GM12865 (cell line): ENCODE measurements at regions not wholly inside any gene's neighbourhood (a gene's known extent, or its start where the extent isn't known, plus 50 kb on each side); places are given as distances from the start of the nearest gene placed in this dataset.

ENCODE experiments used
- DNase-seq: peaks from one replicate; pipeline ENCODE4 v3.0.0; 2010; ENCODE audit warnings: low read depth
- H3K4me3 ChIP-seq: 2 replicates; pipeline ENCODE4 v1.5.1; 2011; ENCODE audit warnings: mild to moderate bottlenecking, low read depth, low read length, control low read depth
- CTCF ChIP-seq: IDR thresholded peaks from 2 replicates; pipeline ENCODE4 v1.5.1; 2011; ENCODE audit warnings: low read length, control low read depth, low read depth, inconsistent platforms; ENCODE audit not compliant: insufficient read depth; ENCODE audit errors: missing control alignments

- no peak overlapping the region for H3K4me3 ChIP-seq
- DNase-seq: no peak
- TF ChIP-seq CTCF: no peak
Measured at GRCh38 chr13:61135583-61135982, 280.1 kb downstream of the PCDH20 start.

- DNase-seq: no peak
- no peak for TF ChIP-seq CTCF
- no peak overlapping the region for H3K4me3 ChIP-seq
Measured at GRCh38 chr13:61128850-61129645, 286.6 kb downstream of the PCDH20 start.

GRCh38 chr13:61123538-61124289 lies 291.9 kb downstream of the PCDH20 start:
- DNase-seq: peak; percentile 35
- H3K4me3 ChIP-seq: no peak overlapping the region
- no peak for TF ChIP-seq CTCF

- TF ChIP-seq CTCF: no peak
- no peak overlapping the region for H3K4me3 ChIP-seq
- DNase-seq: no peak
Measured at GRCh38 chr13:61113140-61113658, 302.4 kb downstream of the PCDH20 start.

- no peak for TF ChIP-seq CTCF
- H3K4me3 ChIP-seq: no peak overlapping the region
- no peak for DNase-seq
Measured at GRCh38 chr13:61111529-61111928, 304.1 kb downstream of the PCDH20 start.

- H3K4me3 ChIP-seq: no peak overlapping the region
- TF ChIP-seq CTCF: no peak
- no peak for DNase-seq
Measured at GRCh38 chr13:61110732-61111131, 304.9 kb downstream of the PCDH20 start.

GRCh38 chr13:61109741-61110140 lies 305.9 kb downstream of the PCDH20 start:
- DNase-seq: no peak
- H3K4me3 ChIP-seq: no peak overlapping the region
- no peak for TF ChIP-seq CTCF
